ENCODE measurements at regions not wholly inside any gene's neighbourhood (a gene's known extent, or its start where the extent isn't known, plus 50 kb on each side); places are given as distances from the start of the nearest gene placed in this dataset.

- TF ChIP-seq CTCF (IDR thresholded peaks at IDR 0.05; ENCODE audit: unreplicated experiment) = no peak
- Mint-ChIP-seq H3K4me3 (ENCODE audit: low read depth) (no peak overlapping the region), H3K4me1 (ENCODE audit: low read depth) (no peaks in the 10 kb centered on the region), H3K36me3 (ENCODE audit: insufficient read depth) (no peaks in the 10 kb centered on the region), H3K27ac (no peak overlapping the region), H3K9me3 (ENCODE audit: low read depth) (peaks cover 3% of the 10 kb centered on the region), H3K27me3 (no peaks in the 10 kb centered on the region)
- no peak for DNase-seq (ENCODE audit: low spot score, unreplicated experiment)
Measured at GRCh38 chr3:70568626-70569025, 256.2 kb upstream of the MDFIC2 start.

- H3K9me3 Mint-ChIP-seq (ENCODE audit: low read depth) = peaks cover 3% of the 10 kb centered on the region
- H3K27me3 Mint-ChIP-seq = no peaks in the 10 kb centered on the region
- H3K4me1 Mint-ChIP-seq (ENCODE audit: low read depth) = no peaks in the 10 kb centered on the region
- DNase-seq (ENCODE audit: low spot score, unreplicated experiment) = no peak
- TF ChIP-seq CTCF (IDR thresholded peaks at IDR 0.05; ENCODE audit: unreplicated experiment) = no peak
- H3K36me3 Mint-ChIP-seq (ENCODE audit: insufficient read depth) = no peaks in the 10 kb centered on the region
- no peak overlapping the region for H3K4me3 Mint-ChIP-seq (ENCODE audit: low read depth)
- no peak overlapping the region for H3K27ac Mint-ChIP-seq
Measured at GRCh38 chr3:70565861-70566260, 253.4 kb upstream of the MDFIC2 start.

- no peaks in the 10 kb centered on the region for H3K27me3 Mint-ChIP-seq
- no peak overlapping the region for H3K4me3 Mint-ChIP-seq (ENCODE audit: low read depth)
- no peak for TF ChIP-seq CTCF (IDR thresholded peaks at IDR 0.05; ENCODE audit: unreplicated experiment)
- no peaks in the 10 kb centered on the region for H3K36me3 Mint-ChIP-seq (ENCODE audit: insufficient read depth)
- H3K27ac Mint-ChIP-seq = no peak overlapping the region
- DNase-seq (ENCODE audit: low spot score, unreplicated experiment) = no peak
- H3K4me1 Mint-ChIP-seq (ENCODE audit: low read depth) = no peaks in the 10 kb centered on the region
- peaks cover 3% of the 10 kb centered on the region for H3K9me3 Mint-ChIP-seq (ENCODE audit: low read depth)
Measured at GRCh38 chr3:70564552-70564951, 252.1 kb upstream of the MDFIC2 start.

- Mint-ChIP-seq H3K4me1 (ENCODE audit: low read depth) (no peaks in the 10 kb centered on the region), H3K9me3 (ENCODE audit: low read depth) (peaks cover 3% of the 10 kb centered on the region), H3K27ac (no peak overlapping the region), H3K4me3 (ENCODE audit: low read depth) (no peak overlapping the region), H3K36me3 (ENCODE audit: insufficient read depth) (no peaks in the 10 kb centered on the region), H3K27me3 (no peaks in the 10 kb centered on the region)
- DNase-seq (ENCODE audit: low spot score, unreplicated experiment) = no peak
- TF ChIP-seq CTCF (IDR thresholded peaks at IDR 0.05; ENCODE audit: unreplicated experiment) = no peak
Measured at GRCh38 chr3:70561796-70562195, 249.4 kb upstream of the MDFIC2 start.

GRCh38 chr3:70558956-70559355 lies 246.5 kb upstream of the MDFIC2 start:
- no peak for DNase-seq (ENCODE audit: low spot score, unreplicated experiment)
- H3K4me3 Mint-ChIP-seq (ENCODE audit: low read depth) = no peak overlapping the region
- H3K36me3 Mint-ChIP-seq (ENCODE audit: insufficient read depth) = no peaks in the 10 kb centered on the region
- TF ChIP-seq CTCF (IDR thresholded peaks at IDR 0.05; ENCODE audit: unreplicated experiment) = no peak
- no peaks in the 10 kb centered on the region for H3K4me1 Mint-ChIP-seq (ENCODE audit: low read depth)
- H3K27ac Mint-ChIP-seq = no peak overlapping the region
- H3K9me3 Mint-ChIP-seq (ENCODE audit: low read depth) = peaks cover 2% of the 10 kb centered on the region
- no peaks in the 10 kb centered on the region for H3K27me3 Mint-ChIP-seq
